GM12892 (cell line): ENCODE measurements at regions not wholly inside any gene's neighbourhood (a gene's known extent, or its start where the extent isn't known, plus 50 kb on each side); places are given as distances from the start of the nearest gene placed in this dataset.

ENCODE experiments used
- POLR2AphosphoS5 ChIP-seq: IDR thresholded peaks from 2 replicates; pipeline ENCODE4 v1.6.1; 2011; ENCODE audit warnings: low read depth, low read length, control low read depth
- TAF1 ChIP-seq: IDR thresholded peaks from 2 replicates; pipeline ENCODE4 v1.6.1; 2011; ENCODE audit warnings: low read depth, mild to moderate bottlenecking, control low read depth, low read length, borderline replicate concordance

- TF ChIP-seq POLR2AphosphoS5 (no peak), TAF1 (no peak)
Observed at GRCh38 chr1:147077081-147077480, 95.2 kb downstream of the PRKAB2 start.
